ENCODE measurements at regions not wholly inside any gene's neighbourhood (a gene's known extent, or its start where the extent isn't known, plus 50 kb on each side); places are given as distances from the start of the nearest gene placed in this dataset.

DNA sequence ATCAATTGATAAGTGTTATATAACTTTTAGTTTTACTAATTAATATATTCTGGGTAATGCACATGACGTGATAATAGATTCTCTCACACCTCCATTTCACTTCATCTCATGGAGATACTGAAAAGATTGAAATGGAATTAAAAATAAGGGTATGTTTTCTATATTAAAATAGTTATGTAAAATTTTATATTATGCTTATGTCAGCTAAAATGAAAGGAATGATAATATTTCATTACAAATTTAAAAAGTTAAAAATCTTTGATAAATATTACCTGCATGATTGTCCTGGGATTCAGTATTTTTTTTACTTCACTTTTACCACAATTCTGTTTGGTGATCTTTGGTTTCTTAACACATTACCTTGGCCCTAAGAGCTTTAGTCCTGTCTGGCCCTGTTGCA lies 823.8 kb upstream of the NRXN1 start:
- TF ChIP-seq, protein P1, sequence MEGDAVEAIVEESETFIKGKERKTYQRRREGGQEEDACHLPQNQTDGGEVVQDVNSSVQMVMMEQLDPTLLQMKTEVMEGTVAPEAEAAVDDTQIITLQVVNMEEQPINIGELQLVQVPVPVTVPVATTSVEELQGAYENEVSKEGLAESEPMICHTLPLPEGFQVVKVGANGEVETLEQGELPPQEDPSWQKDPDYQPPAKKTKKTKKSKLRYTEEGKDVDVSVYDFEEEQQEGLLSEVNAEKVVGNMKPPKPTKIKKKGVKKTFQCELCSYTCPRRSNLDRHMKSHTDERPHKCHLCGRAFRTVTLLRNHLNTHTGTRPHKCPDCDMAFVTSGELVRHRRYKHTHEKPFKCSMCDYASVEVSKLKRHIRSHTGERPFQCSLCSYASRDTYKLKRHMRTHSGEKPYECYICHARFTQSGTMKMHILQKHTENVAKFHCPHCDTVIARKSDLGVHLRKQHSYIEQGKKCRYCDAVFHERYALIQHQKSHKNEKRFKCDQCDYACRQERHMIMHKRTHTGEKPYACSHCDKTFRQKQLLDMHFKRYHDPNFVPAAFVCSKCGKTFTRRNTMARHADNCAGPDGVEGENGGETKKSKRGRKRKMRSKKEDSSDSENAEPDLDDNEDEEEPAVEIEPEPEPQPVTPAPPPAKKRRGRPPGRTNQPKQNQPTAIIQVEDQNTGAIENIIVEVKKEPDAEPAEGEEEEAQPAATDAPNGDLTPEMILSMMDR (optimal IDR thresholded peaks at IDR 0.05 in 1 of 3, IDR thresholded peaks at IDR 0.05 in 1 of 3, conservative IDR thresholded peaks at IDR 0.05 in 1 of 3; ENCODE audit: extremely low read depth in 1 of 3, insufficient read depth in 2 of 3, low read length in 3 of 3), result no peak
- no peak for TF ChIP-seq EZH2 (IDR thresholded peaks at IDR 0.05; ENCODE audit: low read length)
